Activated naive CD8-positive, alpha-beta T cell (primary cell): ENCODE measurements at regions not wholly inside any gene's neighbourhood (a gene's known extent, or its start where the extent isn't known, plus 50 kb on each side); places are given as distances from the start of the nearest gene placed in this dataset.
"Not testable (repeated sequence)": the region's sequence is repeated elsewhere in the genome, so short reads cannot be mapped to it uniquely, and the experiment has no call there.

Experiments
- H3K27ac Mint-ChIP-seq: one replicate; pipeline ENCODE4 v1.8.0; 2021; ENCODE audit warnings: mixed read lengths
- H3K27me3 Mint-ChIP-seq: one replicate; pipeline ENCODE4 v1.8.0; 2021; ENCODE audit warnings: mixed read lengths
- H3K36me3 Mint-ChIP-seq: one replicate; pipeline ENCODE4 v1.8.0; 2021; ENCODE audit warnings: mixed read lengths
- H3K4me1 Mint-ChIP-seq: one replicate; pipeline ENCODE4 v1.8.0; 2021; ENCODE audit warnings: low read depth, mixed read lengths
- H3K4me3 Mint-ChIP-seq: one replicate; pipeline ENCODE4 v1.8.0; 2021; ENCODE audit warnings: mild to moderate bottlenecking, mixed read lengths
- H3K9me3 Mint-ChIP-seq: one replicate; pipeline ENCODE4 v1.8.0; 2021; ENCODE audit warnings: low read depth, mixed read lengths

DNA sequence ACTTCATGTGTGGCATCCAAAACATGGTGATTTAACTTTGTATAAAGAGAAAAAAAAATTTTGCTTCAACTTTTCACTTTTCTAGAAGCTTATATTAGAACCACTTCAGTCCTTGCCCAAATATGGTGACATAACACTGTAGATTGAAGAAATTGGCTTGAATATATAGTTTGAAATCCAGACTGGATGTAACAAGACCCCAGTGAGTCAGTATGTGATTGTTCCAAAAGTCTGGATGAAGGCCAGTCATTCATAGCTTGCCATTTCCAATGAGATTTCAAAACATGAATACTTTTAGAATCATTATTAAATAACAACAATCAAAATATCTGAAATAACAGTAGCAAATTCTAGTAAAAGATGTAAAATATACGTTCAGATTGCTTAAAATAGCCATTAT is 104.8 kb upstream of the FN1 start:
- peaks cover 12% of the 10 kb centered on the region for H3K27me3 Mint-ChIP-seq
- no peak overlapping the region for H3K27ac Mint-ChIP-seq
- H3K4me3 Mint-ChIP-seq, result no peak overlapping the region
- H3K36me3 Mint-ChIP-seq, result no peaks in the 10 kb centered on the region
- no peaks in the 10 kb centered on the region for H3K4me1 Mint-ChIP-seq
- H3K9me3 Mint-ChIP-seq, result no peaks in the 10 kb centered on the region

DNA sequence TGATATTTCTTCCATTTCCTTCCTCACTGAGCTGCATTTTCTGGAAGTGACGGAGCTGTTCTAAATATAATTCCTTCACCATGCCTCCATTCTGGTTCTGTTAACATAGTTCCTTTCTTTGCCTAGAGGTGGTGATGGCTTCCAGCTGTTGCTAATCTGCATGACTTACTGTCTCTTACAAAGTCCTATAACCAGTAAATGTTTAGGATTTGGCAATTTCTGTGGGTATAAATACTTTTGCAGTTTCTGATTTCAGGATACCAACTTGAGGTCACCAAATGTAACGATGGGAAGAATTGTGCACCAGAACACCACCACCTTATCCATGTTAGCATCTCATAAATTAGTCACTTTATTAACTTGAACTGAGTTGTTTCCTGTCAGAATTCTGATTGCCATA is 101.7 kb upstream of the FN1 start:
- Mint-ChIP-seq H3K4me1 (no peaks in the 10 kb centered on the region), H3K27ac (no peak overlapping the region), H3K27me3 (peaks cover 13% of the 10 kb centered on the region), H3K36me3 (no peaks in the 10 kb centered on the region), H3K9me3 (peaks cover 14% of the 10 kb centered on the region), H3K4me3 (no peak overlapping the region)

DNA sequence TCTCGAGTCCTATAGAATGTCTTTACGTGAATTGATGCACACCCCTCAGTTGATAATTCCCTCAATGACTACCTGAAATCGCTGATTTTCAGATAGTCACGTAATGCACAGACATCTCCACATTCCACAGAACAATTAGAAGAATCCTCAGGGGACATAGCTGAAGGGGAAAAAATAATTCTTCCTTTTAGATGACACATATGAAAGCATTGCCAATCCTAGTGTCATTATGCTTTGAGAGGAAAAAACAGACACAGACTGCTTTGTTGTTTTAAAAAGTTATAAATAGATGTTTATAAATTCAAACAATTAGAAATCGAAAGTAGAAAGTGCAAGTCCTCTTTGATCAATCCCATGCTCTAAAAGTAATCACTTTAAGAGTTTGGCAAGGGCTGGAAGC is 100.6 kb upstream of the FN1 start:
- Mint-ChIP-seq H3K9me3 (peaks cover 14% of the 10 kb centered on the region), H3K27ac (no peak overlapping the region), H3K4me3 (no peak overlapping the region), H3K36me3 (no peaks in the 10 kb centered on the region), H3K4me1 (no peaks in the 10 kb centered on the region), H3K27me3 (peaks cover 13% of the 10 kb centered on the region)

DNA sequence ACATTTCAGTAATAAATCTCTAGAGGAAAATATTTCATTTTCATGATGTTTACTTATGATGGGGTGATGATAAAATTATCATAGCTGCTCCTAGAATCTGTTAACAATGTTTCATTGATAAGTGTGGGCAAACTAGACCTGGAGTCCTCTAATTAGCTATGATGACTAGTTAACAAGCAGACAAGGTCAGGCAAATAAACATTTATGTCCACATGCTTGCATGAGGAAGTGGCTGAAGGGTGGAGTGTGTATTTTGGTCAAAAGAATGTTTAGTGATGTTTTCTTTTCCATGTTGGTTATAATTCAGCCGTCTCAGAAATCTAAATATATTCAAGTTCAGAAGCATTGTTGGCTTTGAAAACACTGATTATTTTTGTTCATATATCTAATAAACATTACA is 99.9 kb upstream of the FN1 start:
- H3K4me1 Mint-ChIP-seq, result no peaks in the 10 kb centered on the region
- H3K27me3 Mint-ChIP-seq, result peaks cover 13% of the 10 kb centered on the region
- H3K36me3 Mint-ChIP-seq, result no peaks in the 10 kb centered on the region
- H3K9me3 Mint-ChIP-seq, result peaks cover 14% of the 10 kb centered on the region
- H3K4me3 Mint-ChIP-seq, result no peak overlapping the region
- H3K27ac Mint-ChIP-seq, result no peak overlapping the region

DNA sequence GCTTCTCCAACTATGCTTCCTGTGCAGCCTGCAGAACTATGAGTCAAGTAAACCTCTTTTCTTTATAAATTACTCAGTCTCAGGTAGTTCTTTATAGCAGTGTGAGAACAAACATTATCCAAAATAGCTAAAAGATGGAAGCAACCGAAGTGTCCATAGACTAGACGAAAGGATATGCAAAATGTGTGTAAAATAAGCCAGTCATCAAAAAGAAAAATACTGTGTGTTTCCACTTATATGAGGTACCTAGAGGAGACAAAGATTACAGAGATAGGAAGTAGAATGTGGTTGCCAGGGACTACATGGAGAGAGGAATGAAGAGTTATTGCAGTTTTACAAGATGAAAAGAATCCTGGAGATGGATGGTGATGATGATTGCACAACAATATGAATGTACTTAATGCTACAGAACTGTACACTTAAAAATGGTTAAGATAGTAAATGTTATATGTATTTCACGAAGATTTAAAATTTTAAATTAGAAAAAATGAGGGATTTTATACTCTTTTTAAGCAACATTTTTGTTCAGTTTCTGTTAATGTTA is 99.3 kb upstream of the FN1 start:
- Mint-ChIP-seq H3K9me3 (peaks cover 14% of the 10 kb centered on the region), H3K36me3 (no peaks in the 10 kb centered on the region), H3K27me3 (peaks cover 12% of the 10 kb centered on the region), H3K4me1 (no peaks in the 10 kb centered on the region), H3K27ac (no peak overlapping the region), H3K4me3 (no peak overlapping the region)

DNA sequence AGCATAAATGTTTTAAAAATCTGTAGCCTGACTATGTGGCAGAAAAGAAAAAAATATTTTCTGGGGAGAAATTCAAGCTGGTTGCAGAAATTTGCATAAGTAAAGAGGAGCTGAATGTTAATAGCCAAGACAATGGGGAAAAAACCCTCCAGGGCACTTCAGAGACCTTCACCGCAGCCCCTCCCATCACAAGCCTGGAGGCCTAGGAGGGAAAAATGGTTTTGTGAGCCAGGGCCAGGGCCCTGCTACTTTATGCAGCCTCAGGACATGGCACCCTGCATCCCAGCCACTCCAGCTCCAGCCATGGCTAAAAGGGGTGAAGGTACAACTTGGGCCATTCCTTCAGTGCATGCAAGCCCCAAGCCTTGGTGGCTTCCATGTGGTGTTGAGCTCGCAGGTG is 97.8 kb upstream of the FN1 start:
- H3K9me3 Mint-ChIP-seq, result peaks cover 14% of the 10 kb centered on the region
- H3K4me1 Mint-ChIP-seq, H3K4me3 Mint-ChIP-seq, H3K27ac Mint-ChIP-seq, H3K27me3 Mint-ChIP-seq, H3K36me3 Mint-ChIP-seq: not testable (repeated sequence)

DNA sequence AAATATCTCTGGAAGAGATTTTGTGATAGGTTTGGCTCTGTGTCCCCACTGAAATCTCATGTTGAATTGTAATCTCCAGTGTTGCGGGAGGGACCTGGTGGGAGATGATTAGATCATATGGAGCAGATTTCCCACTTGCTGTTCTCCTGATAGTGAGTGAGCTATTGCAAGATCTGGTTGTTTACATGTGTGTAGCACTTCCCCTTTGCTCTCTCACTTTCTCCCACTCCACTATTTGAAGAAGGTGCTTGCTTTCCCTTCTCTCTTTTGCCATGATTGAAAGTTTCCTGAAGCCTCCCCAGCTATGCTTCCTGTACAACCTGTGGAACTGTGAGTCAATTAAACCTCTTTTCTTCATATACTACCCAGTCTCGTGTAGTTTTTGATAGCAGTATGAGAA is 97.0 kb upstream of the FN1 start:
- Mint-ChIP-seq H3K4me3 (no peak overlapping the region), H3K27ac (no peak overlapping the region), H3K4me1 (no peaks in the 10 kb centered on the region), H3K27me3 (peaks cover 7% of the 10 kb centered on the region), H3K9me3 (peaks cover 14% of the 10 kb centered on the region), H3K36me3 (no peaks in the 10 kb centered on the region)

DNA sequence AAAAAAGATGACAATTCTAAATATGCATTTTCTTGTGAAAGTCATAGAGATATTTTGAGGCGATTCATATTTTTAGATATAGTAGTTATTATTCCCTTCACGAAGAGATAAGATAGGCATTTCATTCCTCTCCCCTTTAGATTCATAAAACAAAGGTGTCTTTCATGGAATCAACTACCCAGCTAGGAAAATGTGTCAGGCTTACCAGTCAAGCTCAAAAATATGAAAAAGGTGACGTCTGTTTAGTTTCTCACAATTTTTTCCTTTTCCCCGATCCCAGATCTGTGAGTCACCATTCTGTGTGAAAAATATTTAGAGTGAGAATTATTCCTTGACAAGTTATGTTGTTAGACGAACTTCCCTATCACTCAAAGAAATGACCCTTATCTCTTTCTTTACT is 95.4 kb upstream of the FN1 start:
- peaks cover 4% of the 10 kb centered on the region for H3K27me3 Mint-ChIP-seq

DNA sequence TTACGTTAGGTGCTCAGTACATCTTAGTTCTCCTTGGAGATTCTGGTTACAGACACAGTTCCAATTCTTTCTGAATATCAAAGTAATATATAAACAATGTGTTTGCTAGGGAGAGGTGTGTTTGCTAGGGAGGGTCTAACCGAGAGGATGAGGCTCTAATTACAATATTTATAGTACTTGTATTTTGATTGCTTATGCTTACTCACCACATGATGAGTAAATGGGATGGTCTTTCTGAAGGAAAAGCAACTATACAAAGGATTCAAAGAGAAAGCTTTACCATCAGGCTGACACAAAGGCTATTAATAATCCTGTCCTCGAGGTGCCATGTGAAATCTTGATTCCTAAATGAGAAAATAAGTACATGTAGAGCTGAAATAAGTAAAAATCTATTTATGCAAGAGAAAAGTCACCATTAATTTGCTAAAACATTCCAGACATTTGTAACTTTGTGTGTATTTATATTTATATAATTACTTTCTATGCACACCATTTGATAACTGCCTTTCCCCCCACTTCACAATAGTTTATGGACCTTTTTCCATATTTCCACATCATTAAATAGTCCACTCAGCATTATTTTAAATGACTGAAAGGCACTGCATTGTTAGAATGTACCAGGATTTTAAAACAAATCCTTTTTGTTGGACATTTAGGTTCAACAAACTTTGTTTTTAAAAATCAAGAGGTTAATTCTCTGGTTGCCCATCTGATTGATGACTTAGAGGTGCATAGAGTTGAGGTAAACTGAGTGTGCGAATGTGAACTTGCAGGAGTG is 94.5 kb upstream of the FN1 start:
- Mint-ChIP-seq H3K4me1 (no peaks in the 10 kb centered on the region), H3K4me3 (no peak overlapping the region), H3K27ac (no peak overlapping the region), H3K27me3 (peaks cover 1% of the 10 kb centered on the region), H3K36me3 (no peaks in the 10 kb centered on the region), H3K9me3 (peaks cover 14% of the 10 kb centered on the region)

More for the DNA sequence above, 95.4 kb upstream of the FN1 start:
- Mint-ChIP-seq H3K27ac (no peak overlapping the region), H3K36me3 (no peaks in the 10 kb centered on the region), H3K4me3 (no peak overlapping the region), H3K9me3 (peaks cover 14% of the 10 kb centered on the region), H3K4me1 (no peaks in the 10 kb centered on the region)

DNA sequence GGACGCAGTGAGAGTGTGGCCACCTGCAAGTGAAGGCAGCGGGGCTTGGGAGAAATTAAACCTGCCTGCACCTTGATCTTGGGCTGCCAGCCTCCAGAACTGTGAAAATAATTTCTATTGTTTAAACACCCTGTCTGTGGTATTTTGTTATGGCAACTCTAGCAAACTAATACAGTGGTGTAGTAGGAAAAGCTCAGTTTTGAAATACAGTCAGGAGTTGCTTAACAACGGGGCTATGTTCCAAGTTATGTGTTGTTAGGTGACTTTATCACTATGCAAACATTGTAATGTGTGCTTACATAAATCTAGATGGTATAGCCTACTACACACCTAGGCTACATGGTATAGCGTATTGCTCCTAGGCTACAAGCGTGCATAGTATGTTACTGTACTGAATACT is 93.4 kb upstream of the FN1 start:
- H3K27me3 Mint-ChIP-seq, result peaks cover 1% of the 10 kb centered on the region
- no peaks in the 10 kb centered on the region for H3K36me3 Mint-ChIP-seq
- peaks cover 5% of the 10 kb centered on the region for H3K9me3 Mint-ChIP-seq
- no peaks in the 10 kb centered on the region for H3K4me1 Mint-ChIP-seq
- H3K4me3 Mint-ChIP-seq, result no peak overlapping the region
- H3K27ac Mint-ChIP-seq, result no peak overlapping the region

DNA sequence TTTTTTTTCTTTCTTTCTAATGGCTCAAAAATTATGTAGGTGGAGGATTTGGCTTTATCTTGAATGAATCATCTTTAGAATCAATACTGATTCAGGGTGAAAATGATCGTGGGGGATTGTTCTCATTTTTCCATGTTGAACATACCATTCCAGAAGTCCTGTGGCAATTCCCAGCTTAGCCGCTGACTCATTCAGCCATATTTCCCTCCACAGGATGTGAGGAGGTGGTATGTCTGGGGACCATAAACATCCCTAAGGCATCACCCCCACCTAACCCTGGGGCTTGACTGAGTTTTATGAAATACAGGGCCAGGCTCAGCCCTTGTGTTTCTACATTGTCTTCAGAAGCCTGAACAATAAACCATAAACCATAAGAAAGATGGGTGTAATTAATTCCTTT is 92.7 kb upstream of the FN1 start:
- Mint-ChIP-seq H3K27me3 (peaks cover 1% of the 10 kb centered on the region), H3K4me3 (no peak overlapping the region), H3K9me3 (peaks cover 5% of the 10 kb centered on the region), H3K27ac (no peak overlapping the region), H3K36me3 (no peaks in the 10 kb centered on the region), H3K4me1 (no peaks in the 10 kb centered on the region)

DNA sequence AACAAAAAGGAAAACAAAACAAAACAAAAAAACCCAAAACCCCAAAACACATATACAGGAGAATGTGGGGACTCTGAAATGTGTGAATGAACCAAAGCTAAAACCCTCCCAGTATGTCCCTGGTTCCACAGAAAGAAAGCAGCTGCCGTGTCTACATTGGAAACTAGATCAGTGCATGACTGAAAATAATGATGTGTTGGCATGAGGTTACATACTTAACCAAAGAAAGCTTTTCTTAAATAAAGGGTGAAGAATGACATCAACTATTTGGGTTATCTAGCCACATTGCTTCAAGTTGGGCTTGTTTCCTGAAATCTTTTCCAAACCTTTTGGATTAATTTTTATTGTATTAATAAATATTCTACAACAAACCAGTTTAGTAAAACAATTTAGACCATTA is 91.9 kb upstream of the FN1 start:
- Mint-ChIP-seq H3K36me3 (no peaks in the 10 kb centered on the region), H3K9me3 (no peaks in the 10 kb centered on the region), H3K4me1 (no peaks in the 10 kb centered on the region), H3K27me3 (peaks cover 4% of the 10 kb centered on the region), H3K4me3 (no peak overlapping the region), H3K27ac (no peak overlapping the region)

DNA sequence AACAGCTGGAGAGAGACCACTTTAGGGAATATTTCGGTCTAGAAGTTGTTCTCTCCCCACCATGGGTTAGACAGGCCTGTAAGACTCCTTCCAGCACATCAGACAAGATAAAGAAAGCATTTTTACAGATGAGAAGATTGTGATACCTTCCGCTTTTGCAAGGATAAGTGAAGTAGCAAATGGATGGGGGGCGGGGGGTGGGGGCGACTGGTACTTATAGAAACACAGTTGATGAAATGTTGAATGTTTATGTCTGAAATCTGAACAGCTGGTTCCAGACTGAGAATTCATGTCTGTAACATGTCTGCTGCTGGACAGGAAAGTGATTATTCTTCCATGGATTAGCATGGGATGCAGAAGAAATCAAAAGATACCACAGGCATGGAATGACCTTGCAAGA is 90.5 kb upstream of the FN1 start:
- Mint-ChIP-seq H3K9me3 (no peaks in the 10 kb centered on the region), H3K4me1 (no peaks in the 10 kb centered on the region), H3K4me3 (no peak overlapping the region), H3K27ac (no peak overlapping the region), H3K36me3 (no peaks in the 10 kb centered on the region), H3K27me3 (peaks cover 4% of the 10 kb centered on the region)

DNA sequence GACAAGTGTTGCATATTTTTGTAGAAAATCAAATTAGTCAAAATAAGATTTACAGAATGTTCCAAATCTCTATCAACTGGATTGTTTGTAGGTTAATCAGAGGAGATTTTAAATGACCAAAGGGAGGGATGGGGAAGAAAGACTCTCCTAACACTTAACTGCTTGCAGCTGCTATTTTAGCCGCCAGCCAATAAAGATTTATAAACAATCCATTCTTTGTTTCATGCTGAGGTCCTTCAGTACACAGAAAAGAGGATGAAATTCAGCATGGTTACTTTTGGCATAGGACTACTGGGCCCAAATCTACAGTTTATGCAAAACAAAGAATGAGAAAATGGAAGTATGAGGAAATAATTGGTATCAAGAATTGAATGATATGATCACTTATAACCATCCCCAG is 86.4 kb upstream of the FN1 start:
- Mint-ChIP-seq H3K4me3 (no peak overlapping the region), H3K9me3 (no peaks in the 10 kb centered on the region), H3K4me1 (no peaks in the 10 kb centered on the region), H3K27ac (no peak overlapping the region), H3K36me3 (no peaks in the 10 kb centered on the region), H3K27me3 (peaks cover 4% of the 10 kb centered on the region)

DNA sequence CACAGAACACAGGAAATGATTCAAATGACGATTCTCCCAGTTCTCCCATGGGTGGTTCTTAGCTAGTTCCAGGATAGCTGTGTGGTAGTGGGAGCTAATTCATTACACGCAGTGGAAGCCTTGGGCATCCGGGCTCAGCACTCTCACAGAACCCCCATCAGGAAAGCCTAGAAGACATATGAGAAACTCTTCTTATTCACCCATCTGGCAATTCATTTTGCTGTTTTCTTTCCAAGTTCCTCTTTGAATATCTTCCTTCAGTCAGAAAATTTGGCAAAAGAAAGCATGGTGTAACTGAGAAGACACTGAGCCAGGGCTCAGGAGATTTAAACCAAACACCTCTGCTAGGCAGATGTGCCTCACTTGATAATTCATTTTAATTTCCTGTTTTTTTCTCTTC is 85.2 kb upstream of the FN1 start:
- H3K27ac Mint-ChIP-seq, result no peak overlapping the region
- H3K9me3 Mint-ChIP-seq, result no peaks in the 10 kb centered on the region
- no peaks in the 10 kb centered on the region for H3K4me1 Mint-ChIP-seq
- no peaks in the 10 kb centered on the region for H3K36me3 Mint-ChIP-seq
- H3K27me3 Mint-ChIP-seq, result peaks cover 3% of the 10 kb centered on the region
- no peak overlapping the region for H3K4me3 Mint-ChIP-seq

DNA sequence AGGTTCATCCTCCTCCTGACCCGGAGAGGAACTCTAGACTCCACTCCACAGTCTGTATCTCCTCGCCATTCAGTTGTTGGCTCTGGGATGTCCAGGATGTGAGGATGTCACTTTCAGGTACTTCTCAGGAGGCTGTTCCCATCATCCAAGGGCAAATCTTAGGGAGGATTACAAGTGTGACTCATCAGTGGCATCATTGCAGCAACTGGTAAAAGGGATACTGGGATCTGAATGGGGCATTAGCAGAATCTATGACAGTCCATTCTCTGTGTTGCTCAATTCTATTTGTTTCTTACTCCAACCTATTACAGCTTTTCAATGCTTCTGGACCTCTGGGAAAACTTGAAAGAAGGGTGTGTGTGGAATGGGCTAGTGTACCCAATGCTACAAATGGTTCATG is 81.5 kb upstream of the FN1 start:
- Mint-ChIP-seq H3K4me1 (no peaks in the 10 kb centered on the region), H3K36me3 (no peaks in the 10 kb centered on the region), H3K27ac (no peak overlapping the region), H3K9me3 (no peaks in the 10 kb centered on the region), H3K27me3 (no peaks in the 10 kb centered on the region), H3K4me3 (no peak overlapping the region)
